GM12892 (cell line): ENCODE measurements at regions not wholly inside any gene's neighbourhood (a gene's known extent, or its start where the extent isn't known, plus 50 kb on each side); places are given as distances from the start of the nearest gene placed in this dataset.

Source experiments
- POLR2A ChIP-seq: IDR thresholded peaks from 2 replicates; pipeline ENCODE4 v1.6.1; 2011; ENCODE audit warnings: low read depth, low read length, control low read depth
- POLR2AphosphoS5 ChIP-seq: IDR thresholded peaks from 2 replicates; pipeline ENCODE4 v1.6.1; 2011; ENCODE audit warnings: low read depth, low read length, control low read depth
- TAF1 ChIP-seq: IDR thresholded peaks from 2 replicates; pipeline ENCODE4 v1.6.1; 2011; ENCODE audit warnings: low read depth, mild to moderate bottlenecking, control low read depth, low read length, borderline replicate concordance

DNA sequence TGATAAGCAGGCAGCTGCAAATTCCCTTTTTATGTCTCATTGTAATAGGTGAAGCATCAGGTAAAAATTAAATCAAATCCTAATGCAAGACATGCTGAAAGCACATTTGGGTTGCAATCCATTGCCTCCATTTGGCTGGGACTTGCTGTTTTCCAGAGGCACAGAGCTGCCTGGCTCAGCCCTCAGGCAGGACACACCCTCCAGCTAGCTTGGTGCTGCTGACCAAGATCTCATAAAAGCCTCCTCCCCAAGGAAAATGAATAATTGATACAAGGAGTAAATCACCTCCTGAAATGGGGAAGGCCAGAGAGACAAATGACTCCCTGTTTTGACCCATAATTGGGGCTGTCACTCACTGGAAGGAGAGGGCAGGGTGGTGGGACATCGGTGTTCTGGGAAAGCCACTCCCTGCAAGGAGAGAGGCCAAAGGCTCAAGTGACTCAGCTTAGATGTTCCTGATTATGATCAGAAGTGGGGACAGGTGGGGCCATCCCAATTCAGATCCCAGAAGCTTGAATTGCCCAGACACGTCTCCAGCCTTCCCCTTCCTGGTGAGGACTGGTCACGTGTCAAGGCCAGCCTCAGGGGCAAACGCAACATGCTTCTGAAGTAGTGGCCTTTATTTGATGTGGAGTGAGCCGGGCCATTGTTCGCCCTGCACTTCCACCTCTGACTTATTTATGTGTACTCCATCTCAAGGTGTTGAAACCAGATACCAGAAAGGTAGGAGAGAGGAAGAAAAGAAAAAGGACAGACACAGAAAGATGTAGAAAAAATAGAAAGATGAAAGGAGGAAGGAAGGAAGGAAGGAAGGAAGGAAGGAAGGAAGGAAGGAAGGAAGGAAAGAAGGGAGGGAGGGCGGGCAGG is 773.7 kb downstream of the BCL11B start:
- no peak for TF ChIP-seq TAF1
- TF ChIP-seq POLR2AphosphoS5: no peak
- TF ChIP-seq POLR2A: no peak
